ENCODE measurements at regions not wholly inside any gene's neighbourhood (a gene's known extent, or its start where the extent isn't known, plus 50 kb on each side); places are given as distances from the start of the nearest gene placed in this dataset.

DNA sequence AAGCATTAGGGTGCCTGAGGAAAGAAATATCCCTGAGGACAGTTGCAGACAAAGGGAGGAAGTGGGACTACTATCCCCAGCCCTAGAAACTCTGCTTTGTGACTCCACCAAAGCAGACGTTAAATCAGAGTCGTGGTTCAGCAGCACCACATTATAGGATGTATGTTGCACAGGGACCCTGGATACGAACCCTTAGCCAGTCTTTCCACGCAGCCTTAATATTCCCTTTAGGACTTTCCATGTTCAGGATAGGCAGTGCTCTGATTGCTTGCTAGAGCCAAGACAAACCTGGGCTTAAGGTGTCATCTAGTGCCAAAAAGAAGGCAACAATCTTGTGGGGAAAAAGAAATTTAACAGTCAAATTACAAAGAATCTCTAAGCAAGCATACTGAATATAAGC is 62.6 kb downstream of the MAD2L1 start:
- Histone ChIP-seq H3K4me3 (ENCODE audit: low read length) (no peak overlapping the region), H3K36me3 (ENCODE audit: insufficient read depth, low read length) (no peaks in the 10 kb centered on the region), H3F3A (ENCODE audit: insufficient read depth, low read length, poor library complexity, severe bottlenecking) (no peaks in the 10 kb centered on the region), H3K79me2 (replicated peaks; ENCODE audit: insufficient read depth, low read length) (no peaks in the 10 kb centered on the region), H3K27ac (ENCODE audit: low read length) (no peak overlapping the region), H2AFZ (ENCODE audit: low read depth, low read length) (no peak overlapping the region), H4K20me1 (ENCODE audit: insufficient read depth) (no peaks in the 10 kb centered on the region), H3K4me2 (ENCODE audit: low read length) (no peak overlapping the region), H3K27me3 (ENCODE audit: insufficient read depth, low read depth, low read length) (no peaks in the 10 kb centered on the region), H3K9ac (ENCODE audit: low read length) (no peak overlapping the region), H3K9me2 (ENCODE audit: insufficient read depth, low read length) (no peaks in the 10 kb centered on the region), H3K9me3 (ENCODE audit: low read length) (no peaks in the 10 kb centered on the region)
- TF ChIP-seq POLR2AphosphoS5 (IDR thresholded peaks at IDR 0.05) (no peak), RAD21 (conservative IDR thresholded peaks at IDR 0.05) (no peak), EP300 (conservative IDR thresholded peaks at IDR 0.05; ENCODE audit: poor library complexity, severe bottlenecking) (no peak), EZH2 (IDR thresholded peaks at IDR 0.05; ENCODE audit: borderline replicate concordance, insufficient read depth, low read length, poor library complexity, severe bottlenecking) (no peak), MXI1 (conservative IDR thresholded peaks at IDR 0.05; ENCODE audit: poor library complexity, severe bottlenecking) (no peak), SMC3 (conservative IDR thresholded peaks at IDR 0.05; ENCODE audit: poor library complexity) (no peak), TAF1 (IDR thresholded peaks at IDR 0.05; ENCODE audit: low read depth) (no peak)
- TF ChIP-seq, protein P1, sequence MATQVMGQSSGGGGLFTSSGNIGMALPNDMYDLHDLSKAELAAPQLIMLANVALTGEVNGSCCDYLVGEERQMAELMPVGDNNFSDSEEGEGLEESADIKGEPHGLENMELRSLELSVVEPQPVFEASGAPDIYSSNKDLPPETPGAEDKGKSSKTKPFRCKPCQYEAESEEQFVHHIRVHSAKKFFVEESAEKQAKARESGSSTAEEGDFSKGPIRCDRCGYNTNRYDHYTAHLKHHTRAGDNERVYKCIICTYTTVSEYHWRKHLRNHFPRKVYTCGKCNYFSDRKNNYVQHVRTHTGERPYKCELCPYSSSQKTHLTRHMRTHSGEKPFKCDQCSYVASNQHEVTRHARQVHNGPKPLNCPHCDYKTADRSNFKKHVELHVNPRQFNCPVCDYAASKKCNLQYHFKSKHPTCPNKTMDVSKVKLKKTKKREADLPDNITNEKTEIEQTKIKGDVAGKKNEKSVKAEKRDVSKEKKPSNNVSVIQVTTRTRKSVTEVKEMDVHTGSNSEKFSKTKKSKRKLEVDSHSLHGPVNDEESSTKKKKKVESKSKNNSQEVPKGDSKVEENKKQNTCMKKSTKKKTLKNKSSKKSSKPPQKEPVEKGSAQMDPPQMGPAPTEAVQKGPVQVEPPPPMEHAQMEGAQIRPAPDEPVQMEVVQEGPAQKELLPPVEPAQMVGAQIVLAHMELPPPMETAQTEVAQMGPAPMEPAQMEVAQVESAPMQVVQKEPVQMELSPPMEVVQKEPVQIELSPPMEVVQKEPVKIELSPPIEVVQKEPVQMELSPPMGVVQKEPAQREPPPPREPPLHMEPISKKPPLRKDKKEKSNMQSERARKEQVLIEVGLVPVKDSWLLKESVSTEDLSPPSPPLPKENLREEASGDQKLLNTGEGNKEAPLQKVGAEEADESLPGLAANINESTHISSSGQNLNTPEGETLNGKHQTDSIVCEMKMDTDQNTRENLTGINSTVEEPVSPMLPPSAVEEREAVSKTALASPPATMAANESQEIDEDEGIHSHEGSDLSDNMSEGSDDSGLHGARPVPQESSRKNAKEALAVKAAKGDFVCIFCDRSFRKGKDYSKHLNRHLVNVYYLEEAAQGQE (IDR thresholded peaks at IDR 0.05; ENCODE audit: borderline replicate concordance), result no peak
- TF ChIP-seq, protein P2, sequence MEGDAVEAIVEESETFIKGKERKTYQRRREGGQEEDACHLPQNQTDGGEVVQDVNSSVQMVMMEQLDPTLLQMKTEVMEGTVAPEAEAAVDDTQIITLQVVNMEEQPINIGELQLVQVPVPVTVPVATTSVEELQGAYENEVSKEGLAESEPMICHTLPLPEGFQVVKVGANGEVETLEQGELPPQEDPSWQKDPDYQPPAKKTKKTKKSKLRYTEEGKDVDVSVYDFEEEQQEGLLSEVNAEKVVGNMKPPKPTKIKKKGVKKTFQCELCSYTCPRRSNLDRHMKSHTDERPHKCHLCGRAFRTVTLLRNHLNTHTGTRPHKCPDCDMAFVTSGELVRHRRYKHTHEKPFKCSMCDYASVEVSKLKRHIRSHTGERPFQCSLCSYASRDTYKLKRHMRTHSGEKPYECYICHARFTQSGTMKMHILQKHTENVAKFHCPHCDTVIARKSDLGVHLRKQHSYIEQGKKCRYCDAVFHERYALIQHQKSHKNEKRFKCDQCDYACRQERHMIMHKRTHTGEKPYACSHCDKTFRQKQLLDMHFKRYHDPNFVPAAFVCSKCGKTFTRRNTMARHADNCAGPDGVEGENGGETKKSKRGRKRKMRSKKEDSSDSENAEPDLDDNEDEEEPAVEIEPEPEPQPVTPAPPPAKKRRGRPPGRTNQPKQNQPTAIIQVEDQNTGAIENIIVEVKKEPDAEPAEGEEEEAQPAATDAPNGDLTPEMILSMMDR (IDR thresholded peaks at IDR 0.05; ENCODE audit: poor library complexity, severe bottlenecking), result no peak

DNA sequence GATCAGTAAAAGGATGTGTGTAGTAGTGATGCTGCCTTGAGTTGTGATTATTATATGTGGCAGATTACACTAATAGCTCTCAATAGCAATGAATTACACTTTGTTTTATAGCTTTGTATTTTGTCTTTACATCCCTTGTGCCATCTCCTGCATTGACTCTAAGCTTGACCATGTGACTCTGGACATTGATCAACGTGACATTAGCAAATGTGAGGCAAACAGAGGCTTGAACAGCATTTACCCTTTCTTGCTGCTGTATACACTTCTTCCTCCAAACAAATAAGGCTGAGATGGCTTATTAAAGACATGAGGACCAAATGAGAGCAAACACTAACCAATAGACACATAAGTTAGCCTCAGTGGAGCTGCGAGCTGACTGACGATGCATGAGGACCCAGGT is 63.5 kb downstream of the MAD2L1 start:
- Histone ChIP-seq H4K20me1 (ENCODE audit: insufficient read depth) (no peaks in the 10 kb centered on the region), H3K36me3 (ENCODE audit: insufficient read depth, low read length) (no peaks in the 10 kb centered on the region), H3F3A (ENCODE audit: insufficient read depth, low read length, poor library complexity, severe bottlenecking) (no peaks in the 10 kb centered on the region), H3K4me3 (ENCODE audit: low read length) (no peak overlapping the region), H3K9me2 (ENCODE audit: insufficient read depth, low read length) (no peaks in the 10 kb centered on the region), H3K27me3 (ENCODE audit: insufficient read depth, low read depth, low read length) (no peaks in the 10 kb centered on the region), H3K27ac (ENCODE audit: low read length) (no peak overlapping the region), H2AFZ (ENCODE audit: low read depth, low read length) (no peak overlapping the region), H3K4me2 (ENCODE audit: low read length) (no peak overlapping the region), H3K79me2 (replicated peaks; ENCODE audit: insufficient read depth, low read length) (no peaks in the 10 kb centered on the region), H3K9ac (ENCODE audit: low read length) (no peak overlapping the region), H3K9me3 (ENCODE audit: low read length) (no peaks in the 10 kb centered on the region)
- TF ChIP-seq TAF1 (IDR thresholded peaks at IDR 0.05; ENCODE audit: low read depth) (no peak), SMC3 (conservative IDR thresholded peaks at IDR 0.05; ENCODE audit: poor library complexity) (no peak), EZH2 (IDR thresholded peaks at IDR 0.05; ENCODE audit: borderline replicate concordance, insufficient read depth, low read length, poor library complexity, severe bottlenecking) (no peak), EP300 (conservative IDR thresholded peaks at IDR 0.05; ENCODE audit: poor library complexity, severe bottlenecking) (no peak), MXI1 (conservative IDR thresholded peaks at IDR 0.05; ENCODE audit: poor library complexity, severe bottlenecking) (no peak), POLR2AphosphoS5 (IDR thresholded peaks at IDR 0.05) (no peak), RAD21 (conservative IDR thresholded peaks at IDR 0.05) (no peak)
- TF ChIP-seq, protein P2 (IDR thresholded peaks at IDR 0.05; ENCODE audit: poor library complexity, severe bottlenecking), result no peak
- TF ChIP-seq, protein P1 (IDR thresholded peaks at IDR 0.05; ENCODE audit: borderline replicate concordance), result no peak

All from neural cell (in vitro differentiated cells).